H54 (cell line): ENCODE measurements at regions not wholly inside any gene's neighbourhood (a gene's known extent, or its start where the extent isn't known, plus 50 kb on each side); places are given as distances from the start of the nearest gene placed in this dataset.
"Not testable (repeated sequence)": the region's sequence is repeated elsewhere in the genome, so short reads cannot be mapped to it uniquely, and the experiment has no call there.

Source experiments
- DNase-seq: peaks from one replicate; pipeline ENCODE4 v3.0.0; 2011; ENCODE audit warnings: low spot score, mixed read lengths; ENCODE audit not compliant: insufficient read length
- FAIRE-seq: peaks from 3 replicates; lab custom pipeline; 2011; peaks lifted over from hg19 to GRCh38; lab: Jason Lieb, UNC
- POLR2A ChIP-seq: IDR thresholded peaks from 2 replicates; pipeline ENCODE4 v1.6.1; 2011; ENCODE audit warnings: low read depth, mild to moderate bottlenecking, low read length

- FAIRE-seq, result peak; percentile 15
- no peak for TF ChIP-seq POLR2A
- DNase-seq, result no peak
These were observed 50.4 kb downstream of the SHOC1 start for GRCh38 chr9:111744363-111744762.

DNA sequence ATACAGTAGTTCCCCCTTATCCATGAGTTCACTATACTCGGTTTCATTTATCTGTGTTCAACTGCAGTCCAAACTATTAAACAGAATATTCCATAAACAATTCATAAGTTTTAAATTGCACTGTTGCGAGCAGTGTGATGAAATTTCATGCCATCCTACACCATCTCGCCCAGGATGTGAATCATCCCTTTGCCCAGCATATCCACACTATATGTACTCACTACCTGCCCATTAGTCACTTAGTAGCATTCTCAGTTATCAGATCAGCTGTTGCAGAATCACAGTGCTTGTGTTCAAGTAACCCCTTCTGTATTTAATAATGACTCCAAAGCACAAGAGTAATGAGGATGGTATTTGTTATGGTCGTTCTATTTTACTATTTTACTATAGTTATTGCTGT lies 51.5 kb downstream of the SHOC1 start:
- TF ChIP-seq POLR2A, result no peak
- FAIRE-seq (peak; percentile 99), DNase-seq (peak; percentile 1)

GRCh38 chr9:111740739-111741138 lies 54.0 kb downstream of the SHOC1 start:
- DNase-seq (no peak), FAIRE-seq (no peak)
- TF ChIP-seq POLR2A, result no peak

- no peak for FAIRE-seq
- TF ChIP-seq POLR2A, result no peak
- DNase-seq, result no peak
These were observed 58.0 kb downstream of the SHOC1 start for GRCh38 chr9:111736714-111737113.

- FAIRE-seq, result not testable (repeated sequence)
These were observed 59.4 kb downstream of the SHOC1 start for GRCh38 chr9:111735344-111735743.

GRCh38 chr9:111731928-111732327 lies 62.8 kb downstream of the SHOC1 start:
- DNase-seq, result no peak
- no peak for TF ChIP-seq POLR2A

More at GRCh38 chr9:111735344-111735743, 59.4 kb downstream of the SHOC1 start:
- not testable (repeated sequence) for DNase-seq

GRCh38 chr9:111730937-111731567 lies 63.7 kb downstream of the SHOC1 start:
- DNase-seq, result no peak
- TF ChIP-seq POLR2A, result no peak
- FAIRE-seq, result no peak

More at GRCh38 chr9:111731928-111732327, 62.8 kb downstream of the SHOC1 start:
- FAIRE-seq, result no peak

GRCh38 chr9:111728617-111729366 lies 65.9 kb downstream of the SHOC1 start:
- DNase-seq, result peak; percentile 8
- TF ChIP-seq POLR2A, result no peak
- peak; percentile 95 for FAIRE-seq

DNA sequence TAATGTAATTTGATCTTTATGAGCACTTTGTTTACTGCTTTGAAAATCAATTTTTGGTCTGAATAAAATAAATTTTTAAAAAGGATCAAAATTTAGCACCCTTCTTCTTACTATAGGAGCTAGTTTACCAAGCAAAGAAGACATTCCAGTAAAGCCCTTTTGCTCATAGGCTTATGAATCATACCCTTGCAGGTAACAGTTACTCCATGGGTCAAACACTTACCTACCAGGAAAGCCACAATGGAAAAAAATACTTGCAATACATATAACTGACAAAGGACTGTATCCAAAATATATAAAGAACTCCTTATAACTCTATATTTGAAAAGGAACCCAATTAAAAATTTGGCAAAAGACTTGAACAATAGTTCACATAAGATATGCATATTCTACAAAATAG lies 66.6 kb downstream of the SHOC1 start:
- no peak for FAIRE-seq
- no peak for DNase-seq
- no peak for TF ChIP-seq POLR2A

DNA sequence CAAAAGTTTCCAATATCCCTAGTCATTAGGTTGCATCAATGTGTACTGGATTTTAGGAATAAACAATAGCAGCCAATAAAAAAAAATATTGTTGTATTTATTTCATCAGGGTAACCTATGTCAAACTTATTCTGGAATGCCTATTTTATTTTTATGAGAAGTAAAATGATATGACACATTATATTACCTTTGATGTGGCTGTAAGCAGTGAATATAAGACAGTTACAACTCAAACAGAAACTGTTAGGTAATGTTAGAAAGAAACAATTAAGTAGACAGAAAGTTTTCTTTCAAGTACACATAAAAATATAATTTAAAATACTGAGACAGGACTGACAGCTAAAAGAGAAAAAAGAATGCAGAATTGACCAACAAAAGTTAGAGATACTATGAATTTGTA lies 65.5 kb downstream of the GNG10 start:
- DNase-seq (no peak), FAIRE-seq (no peak)
- TF ChIP-seq POLR2A, result no peak

- no peak for TF ChIP-seq POLR2A
- DNase-seq (no peak), FAIRE-seq (peak; percentile 68)
These were observed 58.8 kb downstream of the GNG10 start for GRCh38 chr9:111720174-111720573.
